Mesodermal cell (in vitro differentiated cells): ENCODE measurements at regions not wholly inside any gene's neighbourhood (a gene's known extent, or its start where the extent isn't known, plus 50 kb on each side); places are given as distances from the start of the nearest gene placed in this dataset.
"Not testable (repeated sequence)": the region's sequence is repeated elsewhere in the genome, so short reads cannot be mapped to it uniquely, and the experiment has no call there.

Source experiments
- H3K27ac ChIP-seq: 2 replicates; pipeline ENCODE4 v1.7.0; 2013; ENCODE audit warnings: mild to moderate bottlenecking, low read depth, low read length, moderate library complexity; ENCODE audit not compliant: severe bottlenecking
- H3K36me3 ChIP-seq: 2 replicates; pipeline ENCODE4 v1.7.1; 2013; ENCODE audit warnings: mild to moderate bottlenecking, low read length, moderate library complexity; ENCODE audit not compliant: control insufficient read depth, insufficient read depth
- H3K4me1 ChIP-seq: one replicate; pipeline ENCODE4 v1.7.1; 2013; ENCODE audit warnings: mild to moderate bottlenecking, low read length; ENCODE audit not compliant: insufficient read depth, control insufficient read depth, poor library complexity, severe bottlenecking
- H3K4me3 ChIP-seq: 2 replicates; pipeline ENCODE4 v1.7.0; 2013; ENCODE audit warnings: low read length, control low read depth, mild to moderate bottlenecking; ENCODE audit not compliant: insufficient read depth, poor library complexity, severe bottlenecking; ENCODE audit errors: extremely low read depth
- H3K9me3 ChIP-seq: 2 replicates; pipeline ENCODE4 v1.7.1; 2013; ENCODE audit warnings: mild to moderate bottlenecking, low read length, moderate library complexity; ENCODE audit not compliant: control insufficient read depth
- WGBS, 2 experiments: methylation state at CpG; one replicate each; pipeline ENCODE4 v1.1.5; 2013; ENCODE audit warnings: missing lambda C conversion rate in 2 of 2; ENCODE audit not compliant: insufficient coverage in 2 of 2; 5-methylcytosine and 5-hydroxymethylcytosine counted together

GRCh38 chr6:141976994-141977393 lies 155.7 kb upstream of the GJE1 start:
- H3K4me1 ChIP-seq, result no peaks in the 10 kb centered on the region
- no peaks in the 10 kb centered on the region for H3K9me3 ChIP-seq
- no peak overlapping the region for H3K27ac ChIP-seq
- H3K36me3 ChIP-seq, result no peaks in the 10 kb centered on the region
- no peak overlapping the region for H3K4me3 ChIP-seq
- WGBS, 2 experiments, result 77% methylated on average over 1 of the region's 1 CpG; no CpG with 5 or more reads in 1 of the 2 experiments

- not testable (repeated sequence) for H3K36me3 ChIP-seq, H3K27ac ChIP-seq, H3K4me1 ChIP-seq, H3K9me3 ChIP-seq, H3K4me3 ChIP-seq
- 89 to 95% methylated on average over 10 to 13 of the region's 19 CpGs for WGBS, 2 experiments
These were observed 162.8 kb upstream of the GJE1 start for GRCh38 chr6:141969768-141970415.

DNA sequence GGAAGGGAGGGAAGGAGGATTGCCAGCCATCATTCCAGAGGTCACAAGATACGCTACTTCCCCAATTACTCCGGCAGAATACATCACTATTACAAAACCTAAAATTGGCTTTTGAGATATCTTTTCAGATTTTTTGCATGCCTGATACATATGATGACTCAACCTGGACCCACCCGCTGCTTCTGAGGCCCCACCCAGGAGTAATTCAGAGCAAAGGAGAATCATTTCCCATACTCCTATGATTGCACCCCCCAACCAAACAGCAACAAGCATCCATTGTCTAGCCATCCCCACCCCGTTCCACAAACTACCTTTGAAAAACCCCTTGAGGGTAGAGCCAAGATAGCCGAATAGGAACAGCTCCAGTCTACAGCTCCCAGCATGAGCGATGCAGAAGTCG lies 163.5 kb upstream of the GJE1 start:
- H3K27ac ChIP-seq, result no peak overlapping the region
- H3K4me1 ChIP-seq, result no peaks in the 10 kb centered on the region
- H3K36me3 ChIP-seq, result no peaks in the 10 kb centered on the region
- 83 to 98% methylated on average over 4 to 5 of the region's 7 CpGs for WGBS, 2 experiments
- H3K9me3 ChIP-seq, result no peaks in the 10 kb centered on the region
- no peak overlapping the region for H3K4me3 ChIP-seq

DNA sequence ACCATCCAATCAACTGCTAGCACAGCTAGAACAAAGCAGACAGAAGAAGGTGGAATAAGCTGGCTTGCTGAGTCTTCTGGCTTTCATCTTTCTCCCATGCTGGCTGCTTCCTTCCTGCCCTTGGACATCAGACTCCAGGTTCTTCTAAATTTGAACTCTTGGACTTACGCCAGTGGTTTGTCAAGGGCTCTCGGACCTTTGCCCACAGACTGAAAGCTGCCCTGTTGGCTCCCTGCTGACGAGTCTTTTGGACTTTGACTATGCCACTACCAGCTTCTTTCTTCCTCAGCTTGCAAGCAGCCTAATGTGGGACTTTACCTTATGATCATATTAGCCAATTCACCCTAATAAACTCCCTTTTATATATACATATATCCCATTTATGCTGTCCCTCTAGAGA lies 164.1 kb upstream of the GJE1 start:
- H3K27ac ChIP-seq, result no peak overlapping the region
- no peaks in the 10 kb centered on the region for H3K36me3 ChIP-seq
- no peaks in the 10 kb centered on the region for H3K9me3 ChIP-seq
- 88 to 89% methylated on average over 3 of the region's 3 CpGs for WGBS, 2 experiments
- no peaks in the 10 kb centered on the region for H3K4me1 ChIP-seq
- no peak overlapping the region for H3K4me3 ChIP-seq

GRCh38 chr6:141965016-141965545 lies 167.6 kb upstream of the GJE1 start:
- 82 to 100% methylated on average over 1 to 2 of the region's 2 CpGs for WGBS, 2 experiments
- H3K27ac ChIP-seq, result no peak overlapping the region
- H3K36me3 ChIP-seq, result no peaks in the 10 kb centered on the region
- no peak overlapping the region for H3K4me3 ChIP-seq
- no peaks in the 10 kb centered on the region for H3K4me1 ChIP-seq
- H3K9me3 ChIP-seq, result no peaks in the 10 kb centered on the region

GRCh38 chr6:141963543-141964295 lies 169.0 kb upstream of the GJE1 start:
- Histone ChIP-seq H3K9me3 (no peaks in the 10 kb centered on the region), H3K36me3 (no peaks in the 10 kb centered on the region), H3K27ac (no peak overlapping the region), H3K4me1 (no peaks in the 10 kb centered on the region), H3K4me3 (no peak overlapping the region)
- WGBS, 2 experiments, result 100% methylated on average over 1 of the region's 3 CpGs; no CpG with 5 or more reads in 1 of the 2 experiments

- Histone ChIP-seq H3K36me3 (no peaks in the 10 kb centered on the region), H3K9me3 (peaks cover 6% of the 10 kb centered on the region), H3K4me1 (no peaks in the 10 kb centered on the region), H3K4me3 (no peak overlapping the region), H3K27ac (no peak overlapping the region)
- WGBS, 2 experiments, result 100% methylated on average over 1 of the region's 4 CpGs; no CpG with 5 or more reads in 1 of the 2 experiments
These were observed 175.5 kb upstream of the GJE1 start for GRCh38 chr6:141957271-141957670.

DNA sequence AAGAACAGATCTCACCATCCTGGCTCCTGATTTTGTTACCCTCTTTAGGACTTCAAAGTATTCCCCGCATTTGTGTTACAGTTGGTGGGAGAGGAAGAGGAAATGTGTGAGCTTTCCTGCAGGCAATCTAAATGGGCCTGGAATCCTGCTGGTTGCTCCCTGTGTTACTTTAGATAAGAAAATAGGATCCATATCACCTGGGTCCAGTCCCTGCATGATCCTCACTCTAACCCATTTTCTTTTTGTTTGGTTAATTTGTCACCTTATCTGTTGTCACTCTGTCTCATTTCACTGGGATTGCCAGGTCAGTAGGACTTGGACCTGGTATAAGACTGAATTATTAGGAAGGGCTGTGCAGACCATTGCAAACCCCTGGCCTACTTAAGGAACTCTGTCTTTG lies 175.9 kb upstream of the GJE1 start:
- 80% methylated on average over 1 of the region's 1 CpG; no CpG with 5 or more reads in 1 of the 2 experiments for WGBS, 2 experiments
- H3K4me1 ChIP-seq, result no peaks in the 10 kb centered on the region
- no peaks in the 10 kb centered on the region for H3K36me3 ChIP-seq
- no peak overlapping the region for H3K4me3 ChIP-seq
- H3K27ac ChIP-seq, result no peak overlapping the region
- H3K9me3 ChIP-seq, result peaks cover 6% of the 10 kb centered on the region

DNA sequence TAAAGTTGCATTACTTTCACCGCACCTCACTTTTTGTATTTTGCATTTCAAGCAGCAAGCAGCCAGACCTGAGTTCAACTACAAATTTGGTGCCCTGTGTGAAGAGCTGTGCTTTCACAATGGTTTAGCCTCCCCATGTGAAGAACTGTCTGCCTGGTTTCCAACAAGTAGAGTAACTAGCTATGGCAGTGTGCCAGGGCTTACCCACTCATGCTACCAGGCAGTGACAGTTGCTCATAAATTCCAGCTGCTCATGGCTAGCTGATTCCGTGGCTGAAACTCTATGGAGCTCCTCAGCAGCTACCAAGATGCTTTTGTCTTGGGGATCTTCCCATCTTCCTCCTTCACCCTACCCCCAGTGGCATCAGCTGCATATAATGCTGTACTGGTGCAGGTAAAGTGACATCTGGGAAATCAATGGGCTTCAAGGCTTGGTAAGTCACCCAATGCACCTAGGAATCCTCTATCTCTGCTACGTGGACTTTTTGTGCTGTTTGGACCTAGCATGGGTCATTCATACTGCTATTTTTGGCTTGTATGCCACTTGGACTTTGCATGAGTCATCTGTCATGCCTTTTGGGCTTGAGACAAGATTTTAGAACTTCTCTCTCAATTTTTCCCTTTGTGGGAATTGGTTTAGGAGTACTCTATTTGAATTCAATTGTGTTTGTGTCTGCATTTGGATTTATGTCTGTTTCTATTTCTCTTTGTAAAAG lies 176.5 kb upstream of the GJE1 start:
- no peaks in the 10 kb centered on the region for H3K4me1 ChIP-seq
- H3K27ac ChIP-seq, result no peak overlapping the region
- no peaks in the 10 kb centered on the region for H3K36me3 ChIP-seq
- peaks cover 6% of the 10 kb centered on the region for H3K9me3 ChIP-seq
- H3K4me3 ChIP-seq, result no peak overlapping the region
- 96 to 100% methylated on average over 1 to 2 of the region's 3 CpGs for WGBS, 2 experiments

DNA sequence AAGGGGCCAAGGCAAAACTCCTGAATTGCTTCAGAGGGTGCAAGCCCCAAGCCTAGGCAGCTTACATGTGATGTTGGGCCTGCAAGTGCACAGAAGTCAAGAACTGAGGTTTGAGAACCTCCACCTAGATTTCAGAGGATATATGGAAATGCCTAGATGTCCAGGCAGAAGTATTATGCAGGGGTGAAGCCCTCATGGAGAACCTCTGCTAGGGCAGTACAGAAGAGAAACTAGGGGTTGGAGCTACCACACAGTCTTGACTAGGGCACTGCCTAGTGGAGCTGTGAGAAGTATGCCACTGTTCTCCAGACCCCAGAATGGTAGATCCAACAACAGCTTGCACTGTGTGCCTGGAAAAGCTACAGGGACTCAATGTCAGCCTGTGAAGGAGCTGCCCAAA lies 179.7 kb upstream of the GJE1 start:
- Histone ChIP-seq H3K9me3 (peaks cover 6% of the 10 kb centered on the region), H3K4me1 (no peaks in the 10 kb centered on the region), H3K36me3 (no peaks in the 10 kb centered on the region), H3K4me3 (no peak overlapping the region), H3K27ac (no peak overlapping the region)
